ENCODE measurements at regions not wholly inside any gene's neighbourhood (a gene's known extent, or its start where the extent isn't known, plus 50 kb on each side); places are given as distances from the start of the nearest gene placed in this dataset.
"Not testable (repeated sequence)": the region's sequence is repeated elsewhere in the genome, so short reads cannot be mapped to it uniquely, and the experiment has no call there.

- H3K4me3 ChIP-seq (ENCODE audit: low read depth, low read length) = not testable (repeated sequence)
These were observed 85.1 kb upstream of the MAP4 start for GRCh38 chr3:48101301-48101650.

- no peak for TF ChIP-seq CTCF (IDR thresholded peaks at IDR 0.05; ENCODE audit: borderline replicate concordance, insufficient read depth, low read depth, low read length)
- no peak overlapping the region for H3K4me3 ChIP-seq (ENCODE audit: low read depth, low read length)
These were observed 76.1 kb upstream of the MAP4 start for GRCh38 chr3:48092270-48092669.

GRCh38 chr3:48090166-48090939 lies 74.1 kb upstream of the MAP4 start:
- no peak for TF ChIP-seq CTCF (IDR thresholded peaks at IDR 0.05; ENCODE audit: borderline replicate concordance, insufficient read depth, low read depth, low read length)
- H3K4me3 ChIP-seq (ENCODE audit: low read depth, low read length) = no peak overlapping the region

GRCh38 chr3:48088749-48089466 lies 72.7 kb upstream of the MAP4 start:
- H3K4me3 ChIP-seq (ENCODE audit: low read depth, low read length) = peak overlapping the region; percentile 91
- no peak for TF ChIP-seq CTCF (IDR thresholded peaks at IDR 0.05; ENCODE audit: borderline replicate concordance, insufficient read depth, low read depth, low read length)

- TF ChIP-seq CTCF (IDR thresholded peaks at IDR 0.05; ENCODE audit: borderline replicate concordance, insufficient read depth, low read depth, low read length) = no peak
- peak overlapping the region; percentile 91 for H3K4me3 ChIP-seq (ENCODE audit: low read depth, low read length)
These were observed 72.0 kb upstream of the MAP4 start for GRCh38 chr3:48088056-48088748.

GRCh38 chr3:48086705-48087104 lies 70.5 kb upstream of the MAP4 start:
- TF ChIP-seq CTCF (IDR thresholded peaks at IDR 0.05; ENCODE audit: borderline replicate concordance, insufficient read depth, low read depth, low read length) = no peak
- no peak overlapping the region for H3K4me3 ChIP-seq (ENCODE audit: low read depth, low read length)

GRCh38 chr3:48084929-48085328 lies 68.7 kb upstream of the MAP4 start:
- no peak overlapping the region for H3K4me3 ChIP-seq (ENCODE audit: low read depth, low read length)
- no peak for TF ChIP-seq CTCF (IDR thresholded peaks at IDR 0.05; ENCODE audit: borderline replicate concordance, insufficient read depth, low read depth, low read length)
